ENCODE measurements at regions not wholly inside any gene's neighbourhood (a gene's known extent, or its start where the extent isn't known, plus 50 kb on each side); places are given as distances from the start of the nearest gene placed in this dataset.

DNA sequence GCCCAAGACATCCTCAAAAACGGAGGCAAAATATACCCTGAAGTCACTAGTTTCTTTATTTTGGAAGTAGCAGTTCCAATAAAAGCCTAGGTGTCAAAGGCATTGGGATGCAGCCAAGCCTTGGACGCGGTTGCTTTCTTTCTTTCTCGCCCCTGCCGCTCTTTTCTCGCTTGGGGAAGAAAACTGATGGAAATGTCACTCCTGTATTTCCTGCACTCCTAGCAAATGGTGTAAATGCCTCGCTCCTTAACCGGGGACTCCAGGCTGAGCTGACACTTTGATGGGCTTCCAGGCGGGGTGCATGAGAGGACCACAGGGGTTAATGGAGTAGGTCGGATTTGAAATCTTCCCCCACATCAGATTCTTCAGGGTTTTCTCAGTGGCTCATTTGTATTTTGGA lies 114.1 kb downstream of the FOXL1 start:
- Mint-ChIP-seq H3K4me1 (no peaks in the 10 kb centered on the region), H3K4me3 (no peak overlapping the region), H3K9me3 (no peaks in the 10 kb centered on the region), H3K27ac (no peak overlapping the region), H3K27me3 (peaks cover 15% of the 10 kb centered on the region)
- ATAC-seq (no peak), DNase-seq (no peak)

- DNase-seq (no peak), ATAC-seq (no peak)
- Mint-ChIP-seq H3K4me1 (no peaks in the 10 kb centered on the region), H3K4me3 (no peak overlapping the region), H3K27ac (no peak overlapping the region), H3K27me3 (peaks cover 15% of the 10 kb centered on the region), H3K9me3 (no peaks in the 10 kb centered on the region)
Observed at GRCh38 chr16:86693033-86693432, 114.7 kb downstream of the FOXL1 start.

DNA sequence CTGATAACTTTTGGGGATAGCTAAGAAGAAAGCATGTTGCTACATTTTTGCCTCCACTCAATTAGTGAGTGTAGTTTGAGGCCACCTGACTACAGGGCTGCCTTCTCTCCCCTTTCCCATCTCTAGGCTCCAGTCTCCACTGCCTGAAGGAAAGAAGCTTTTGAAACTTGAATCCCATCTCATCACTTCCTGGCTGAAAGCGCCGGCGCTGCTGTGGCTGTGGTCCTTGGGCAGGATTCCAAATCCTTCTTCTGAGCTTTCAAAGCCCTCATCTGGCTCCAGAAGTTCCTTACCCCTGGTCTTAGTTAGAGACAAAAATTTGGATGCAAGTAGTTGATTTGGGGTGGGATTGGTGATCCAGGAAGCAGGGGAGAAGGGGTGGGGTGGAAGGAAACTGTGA lies 119.4 kb downstream of the FOXL1 start:
- H3K9me3 Mint-ChIP-seq = no peaks in the 10 kb centered on the region
- no peaks in the 10 kb centered on the region for H3K4me1 Mint-ChIP-seq
- DNase-seq = no peak
- ATAC-seq = no peak
- no peak overlapping the region for H3K27ac Mint-ChIP-seq
- H3K4me3 Mint-ChIP-seq = no peak overlapping the region
- H3K27me3 Mint-ChIP-seq = peaks cover 15% of the 10 kb centered on the region

DNA sequence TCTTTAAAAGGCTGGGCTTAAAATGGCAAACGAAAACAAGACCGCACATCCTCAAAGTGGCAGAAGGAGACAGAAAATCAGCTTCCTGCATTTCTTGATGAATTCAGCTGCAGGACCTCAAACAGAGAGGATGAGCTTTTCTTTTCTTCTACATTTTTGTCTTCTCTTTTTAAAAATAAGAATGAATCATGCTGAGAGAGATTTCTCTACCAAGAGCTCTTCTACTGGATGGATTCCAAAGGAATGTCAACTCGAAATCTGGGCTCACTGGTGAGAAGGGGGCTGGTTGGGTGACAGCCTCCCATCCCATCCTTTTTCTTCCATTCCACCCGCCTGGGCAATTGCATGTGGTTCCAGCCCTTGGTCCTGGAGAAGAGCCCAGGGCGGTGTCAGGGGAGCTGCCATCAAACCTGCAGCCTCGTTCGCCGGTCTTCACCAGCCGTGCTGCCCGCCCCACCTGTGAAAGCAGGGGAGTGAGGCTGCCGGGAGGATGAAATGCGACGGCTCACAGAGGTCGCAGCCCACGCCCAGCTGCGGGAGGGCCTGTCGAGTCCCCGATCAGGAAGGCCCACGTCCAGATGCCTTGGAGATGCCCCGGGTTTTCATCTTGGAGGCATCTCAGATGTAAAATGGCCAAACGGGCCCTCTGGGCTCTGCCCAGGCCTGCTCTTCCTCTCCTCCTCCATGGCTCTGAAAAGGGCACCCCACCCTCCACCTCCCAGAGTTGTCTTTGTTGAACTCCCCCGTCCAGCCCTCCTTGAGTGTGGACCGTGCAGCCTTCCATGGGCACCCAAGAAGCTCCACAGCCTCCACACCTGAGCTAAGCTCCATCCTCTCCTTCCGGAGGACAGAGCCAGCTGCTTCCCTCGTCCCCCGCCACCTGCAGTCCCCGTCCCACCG lies 121.9 kb downstream of the FOXL1 start:
- Mint-ChIP-seq H3K27me3 (no peaks in the 10 kb centered on the region), H3K27ac (peak overlapping the region in 1 of 2 donors; percentile 96), H3K4me3 (no peak overlapping the region), H3K4me1 (no peaks in the 10 kb centered on the region), H3K9me3 (no peaks in the 10 kb centered on the region)
- ATAC-seq = no peak
- no peak for DNase-seq

GRCh38 chr16:86701286-86701975 lies 123.1 kb downstream of the FOXL1 start:
- ATAC-seq (no peak), DNase-seq (no peak)
- H3K4me3 Mint-ChIP-seq = no peak overlapping the region
- no peak overlapping the region for H3K27ac Mint-ChIP-seq
- H3K4me1 Mint-ChIP-seq = no peaks in the 10 kb centered on the region
- no peaks in the 10 kb centered on the region for H3K9me3 Mint-ChIP-seq
- H3K27me3 Mint-ChIP-seq = no peaks in the 10 kb centered on the region

DNA sequence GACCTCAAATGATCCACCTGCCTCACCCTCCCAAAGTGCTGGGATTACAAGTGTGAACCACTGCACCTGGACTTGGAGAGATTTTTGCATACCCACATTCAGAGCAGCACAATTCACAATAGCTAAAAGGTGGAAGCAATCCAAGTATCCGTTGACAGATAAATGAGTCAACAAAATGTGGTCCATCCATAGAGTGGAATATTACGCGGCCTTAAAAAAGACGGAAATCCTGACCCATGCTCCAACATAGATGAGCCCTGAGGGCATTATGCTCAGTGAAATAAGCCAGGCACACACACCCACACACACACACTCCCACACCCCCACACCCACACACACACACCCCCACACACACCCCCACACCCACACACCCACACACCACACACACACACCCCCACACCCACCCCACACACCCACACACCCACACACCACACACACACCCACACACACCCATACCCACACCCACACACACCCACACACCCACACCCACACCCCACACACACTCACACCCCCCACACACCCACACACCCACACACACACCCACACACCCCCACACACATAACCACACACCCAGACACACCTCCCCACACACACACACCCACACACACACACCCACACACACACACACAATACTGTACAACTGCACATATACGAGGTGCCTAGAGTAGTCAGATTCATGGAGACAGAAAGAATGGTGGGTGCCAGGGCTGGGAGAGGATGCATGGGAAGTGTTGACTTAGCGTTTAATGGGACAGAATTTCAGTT lies 124.7 kb downstream of the FOXL1 start:
- ATAC-seq (no peak), DNase-seq (no peak)
- no peaks in the 10 kb centered on the region for H3K4me1 Mint-ChIP-seq
- no peak overlapping the region for H3K4me3 Mint-ChIP-seq
- no peaks in the 10 kb centered on the region for H3K27me3 Mint-ChIP-seq
- no peak overlapping the region for H3K27ac Mint-ChIP-seq
- no peaks in the 10 kb centered on the region for H3K9me3 Mint-ChIP-seq

DNA sequence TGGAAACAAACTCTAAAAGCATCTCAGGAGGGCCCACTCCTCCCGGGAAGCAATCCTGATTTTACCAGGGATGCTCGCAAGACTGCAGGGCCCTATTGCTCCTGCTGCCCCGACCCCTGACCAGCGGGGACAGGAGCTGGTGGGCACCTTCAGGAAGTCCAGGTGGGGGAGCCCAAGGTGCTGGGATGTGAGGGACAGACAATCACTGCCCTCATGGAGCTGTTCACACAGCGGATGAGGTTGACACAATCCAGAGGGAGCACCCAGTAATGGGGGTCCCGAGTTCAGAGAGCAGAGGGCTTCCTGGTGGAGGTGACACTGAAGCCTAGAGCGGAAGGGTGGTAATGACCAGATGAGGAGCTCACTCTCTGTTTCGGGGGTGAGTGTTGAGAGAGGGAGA lies 126.2 kb downstream of the FOXL1 start:
- no peak for ATAC-seq
- H3K4me1 Mint-ChIP-seq = no peaks in the 10 kb centered on the region
- DNase-seq = no peak
- peak overlapping the region in 1 of 2 donors; percentile 49 for H3K27ac Mint-ChIP-seq
- peaks cover 6 to 9% of the 10 kb centered on the region in 2 donors for H3K9me3 Mint-ChIP-seq
- no peak overlapping the region for H3K4me3 Mint-ChIP-seq
- H3K27me3 Mint-ChIP-seq = no peaks in the 10 kb centered on the region

DNA sequence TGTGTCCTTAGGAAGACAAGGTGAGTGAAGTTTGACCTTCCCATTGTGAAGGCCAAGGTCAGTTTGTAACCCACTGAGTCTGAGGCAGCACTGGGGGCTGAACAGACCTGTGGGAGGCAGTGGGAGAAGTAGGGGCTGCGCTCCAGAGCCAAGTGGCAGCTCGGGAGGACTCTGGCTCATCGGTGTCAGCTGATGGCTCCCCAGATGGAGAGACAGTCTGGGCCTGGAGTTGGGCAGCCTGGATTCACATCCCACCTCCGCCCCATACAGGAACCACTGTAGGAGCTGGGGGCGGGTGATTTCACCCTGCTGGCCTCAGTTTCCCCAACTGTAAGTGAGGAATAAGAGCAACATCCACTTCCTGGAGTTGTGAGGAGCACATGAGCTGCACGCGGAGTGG lies 128.4 kb downstream of the FOXL1 start:
- no peaks in the 10 kb centered on the region for H3K27me3 Mint-ChIP-seq
- no peak overlapping the region for H3K4me3 Mint-ChIP-seq
- H3K4me1 Mint-ChIP-seq = no peaks in the 10 kb centered on the region
- DNase-seq (no peak), ATAC-seq (no peak)
- no peak overlapping the region for H3K27ac Mint-ChIP-seq
- H3K9me3 Mint-ChIP-seq = peaks cover 6 to 9% of the 10 kb centered on the region in 2 donors

DNA sequence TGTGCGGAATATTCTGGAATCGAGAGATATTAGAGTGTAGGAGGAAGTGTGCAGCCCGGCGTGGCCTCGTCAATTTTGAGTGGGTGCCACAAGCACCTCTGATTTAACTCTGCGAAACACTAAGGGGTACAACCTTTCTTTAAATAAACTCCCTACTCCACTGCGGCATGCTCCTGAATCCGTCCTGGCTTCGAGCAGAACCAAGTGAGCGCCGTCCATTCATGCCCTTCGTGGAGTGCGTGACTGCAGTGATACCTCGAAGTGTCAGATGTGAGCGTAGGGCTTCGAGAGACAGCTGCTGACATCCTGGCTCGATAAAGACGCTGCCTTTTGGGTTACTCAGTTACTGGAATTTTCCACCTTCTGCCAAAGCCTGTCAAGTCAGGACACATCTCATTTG lies 128.8 kb downstream of the FOXL1 start:
- H3K27ac Mint-ChIP-seq = no peak overlapping the region
- H3K9me3 Mint-ChIP-seq = peaks cover 6 to 9% of the 10 kb centered on the region in 2 donors
- DNase-seq (no peak), ATAC-seq (no peak)
- no peak overlapping the region for H3K4me3 Mint-ChIP-seq
- H3K27me3 Mint-ChIP-seq = no peaks in the 10 kb centered on the region
- no peaks in the 10 kb centered on the region for H3K4me1 Mint-ChIP-seq

DNA sequence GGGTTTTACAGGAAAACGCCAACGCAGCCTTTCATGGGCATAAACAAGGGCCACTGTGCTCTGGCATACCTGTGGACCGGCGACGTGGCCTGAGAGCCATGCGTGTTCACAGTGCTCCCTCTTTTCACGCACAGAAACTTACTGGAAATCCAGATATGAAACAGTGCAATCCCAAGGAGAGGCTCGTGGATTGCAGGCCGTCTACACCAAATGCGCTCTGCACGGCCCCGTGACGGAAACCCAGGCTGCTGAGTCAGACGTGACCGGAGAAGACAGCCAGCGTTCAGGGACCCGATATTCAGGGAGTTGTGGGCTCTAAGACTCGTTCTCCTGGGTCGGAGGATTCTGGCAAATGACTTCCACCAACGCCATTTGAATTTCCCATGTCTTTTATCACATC lies 129.2 kb downstream of the FOXL1 start:
- no peak overlapping the region for H3K4me3 Mint-ChIP-seq
- DNase-seq (no peak), ATAC-seq (no peak)
- H3K4me1 Mint-ChIP-seq = no peaks in the 10 kb centered on the region
- no peaks in the 10 kb centered on the region for H3K27me3 Mint-ChIP-seq
- H3K27ac Mint-ChIP-seq = no peak overlapping the region
- H3K9me3 Mint-ChIP-seq = peaks cover 6 to 9% of the 10 kb centered on the region in 2 donors

DNA sequence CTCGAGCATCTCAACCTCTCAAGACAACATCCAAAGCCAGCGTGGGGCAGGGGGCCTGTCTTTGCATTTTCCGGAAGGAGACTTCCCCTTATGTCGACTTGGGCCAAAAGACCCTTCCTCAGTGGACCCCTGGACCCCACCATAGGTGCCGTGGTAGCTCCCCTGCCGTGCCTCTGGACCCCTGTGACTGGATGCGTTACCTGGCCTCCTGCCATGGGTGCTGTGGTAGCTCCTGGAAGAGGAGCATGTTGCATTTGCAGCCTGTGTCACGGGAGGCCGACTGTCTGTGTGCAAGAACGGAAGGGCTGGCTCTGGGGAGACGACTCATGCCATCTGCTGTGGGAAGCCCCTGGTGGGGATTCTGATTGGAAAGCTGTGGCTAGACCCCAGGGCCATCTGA lies 130.1 kb downstream of the FOXL1 start:
- Mint-ChIP-seq H3K4me3 (no peak overlapping the region), H3K27ac (no peak overlapping the region), H3K9me3 (peaks cover 6 to 9% of the 10 kb centered on the region in 2 donors), H3K4me1 (no peaks in the 10 kb centered on the region), H3K27me3 (no peaks in the 10 kb centered on the region)
- no peak for DNase-seq
- ATAC-seq = no peak

DNA sequence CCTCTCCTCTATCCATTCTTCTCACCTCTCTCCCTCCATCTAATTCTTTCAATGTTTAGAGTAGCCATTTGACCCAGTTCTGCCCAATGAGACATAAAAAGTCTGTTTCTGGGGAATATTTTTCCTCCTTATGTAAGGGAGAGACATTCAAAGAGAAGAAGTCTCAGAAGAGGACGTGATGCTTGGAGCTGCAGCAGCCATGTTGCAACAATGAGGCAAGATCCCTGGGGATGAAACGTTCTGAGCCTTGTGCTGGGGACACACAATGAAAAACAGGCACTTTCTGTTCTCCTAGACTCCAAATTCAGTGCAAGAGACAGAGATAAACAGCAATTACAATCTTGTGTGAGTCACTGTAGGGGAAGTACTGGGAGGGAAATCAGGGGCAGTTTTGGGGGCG lies 130.8 kb downstream of the FOXL1 start:
- DNase-seq (no peak), ATAC-seq (no peak)
- no peaks in the 10 kb centered on the region for H3K27me3 Mint-ChIP-seq
- no peak overlapping the region for H3K4me3 Mint-ChIP-seq
- H3K4me1 Mint-ChIP-seq = no peaks in the 10 kb centered on the region
- H3K9me3 Mint-ChIP-seq = peaks cover 6 to 9% of the 10 kb centered on the region in 2 donors
- H3K27ac Mint-ChIP-seq = no peak overlapping the region

DNA sequence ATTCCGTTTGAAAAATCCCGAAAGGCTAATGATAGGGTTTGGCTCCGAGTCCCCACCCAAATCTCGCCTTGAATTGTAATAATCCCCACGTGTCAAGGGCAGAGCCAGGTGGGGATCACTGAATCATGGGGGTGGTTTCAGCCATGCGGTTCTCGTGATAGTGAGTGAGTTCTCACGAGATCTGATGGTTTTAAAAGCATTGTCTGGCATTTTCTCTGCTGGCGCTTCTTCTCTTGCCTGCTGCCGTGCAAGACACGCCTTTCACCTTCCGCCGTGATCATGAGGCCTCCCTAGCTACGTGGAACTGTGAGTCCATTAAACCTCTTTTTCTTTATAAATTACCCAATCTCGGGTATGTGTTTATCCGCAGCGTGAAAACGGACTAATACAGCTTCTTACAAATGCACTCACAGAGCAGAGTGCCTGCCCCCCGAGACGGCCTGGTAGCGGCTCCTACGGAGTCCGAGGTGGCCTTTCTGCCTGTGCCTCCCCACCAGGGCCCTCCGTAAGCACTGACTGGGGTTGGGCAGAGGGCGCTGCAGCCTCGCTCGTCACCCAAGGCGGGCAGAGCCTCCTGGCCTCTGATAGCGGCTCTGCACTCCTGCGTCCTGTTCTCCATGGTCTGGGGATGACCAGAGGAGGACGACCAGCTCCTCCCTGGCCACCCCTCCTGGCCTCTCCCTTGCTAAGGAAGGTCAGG lies 131.7 kb downstream of the FOXL1 start:
- no peak for ATAC-seq
- no peaks in the 10 kb centered on the region for H3K27me3 Mint-ChIP-seq
- H3K4me3 Mint-ChIP-seq = no peak overlapping the region
- H3K4me1 Mint-ChIP-seq = no peaks in the 10 kb centered on the region
- no peak overlapping the region for H3K27ac Mint-ChIP-seq
- DNase-seq = no peak
- peaks cover 6 to 9% of the 10 kb centered on the region in 2 donors for H3K9me3 Mint-ChIP-seq

DNA sequence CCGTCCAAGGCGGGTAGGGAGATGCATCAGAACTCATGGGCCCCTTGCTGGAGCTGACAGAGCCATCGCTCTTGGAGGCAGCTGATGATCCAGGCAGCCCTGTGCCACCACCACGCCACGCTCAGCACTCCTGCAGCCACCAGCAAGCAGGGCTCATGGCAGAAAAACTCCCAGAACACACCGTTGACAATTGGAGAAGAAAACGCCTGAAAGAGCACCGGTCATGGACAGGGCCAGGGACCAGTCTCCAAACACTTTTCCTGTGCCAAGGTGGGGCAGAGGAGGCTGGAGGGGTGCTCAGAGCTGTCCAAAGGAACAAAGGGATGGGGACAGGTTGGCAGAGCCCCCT lies 132.2 kb downstream of the FOXL1 start:
- Mint-ChIP-seq H3K27me3 (no peaks in the 10 kb centered on the region), H3K27ac (no peak overlapping the region), H3K4me1 (no peaks in the 10 kb centered on the region), H3K9me3 (peaks cover 6 to 9% of the 10 kb centered on the region in 2 donors), H3K4me3 (no peak overlapping the region)
- ATAC-seq = no peak
- no peak for DNase-seq

DNA sequence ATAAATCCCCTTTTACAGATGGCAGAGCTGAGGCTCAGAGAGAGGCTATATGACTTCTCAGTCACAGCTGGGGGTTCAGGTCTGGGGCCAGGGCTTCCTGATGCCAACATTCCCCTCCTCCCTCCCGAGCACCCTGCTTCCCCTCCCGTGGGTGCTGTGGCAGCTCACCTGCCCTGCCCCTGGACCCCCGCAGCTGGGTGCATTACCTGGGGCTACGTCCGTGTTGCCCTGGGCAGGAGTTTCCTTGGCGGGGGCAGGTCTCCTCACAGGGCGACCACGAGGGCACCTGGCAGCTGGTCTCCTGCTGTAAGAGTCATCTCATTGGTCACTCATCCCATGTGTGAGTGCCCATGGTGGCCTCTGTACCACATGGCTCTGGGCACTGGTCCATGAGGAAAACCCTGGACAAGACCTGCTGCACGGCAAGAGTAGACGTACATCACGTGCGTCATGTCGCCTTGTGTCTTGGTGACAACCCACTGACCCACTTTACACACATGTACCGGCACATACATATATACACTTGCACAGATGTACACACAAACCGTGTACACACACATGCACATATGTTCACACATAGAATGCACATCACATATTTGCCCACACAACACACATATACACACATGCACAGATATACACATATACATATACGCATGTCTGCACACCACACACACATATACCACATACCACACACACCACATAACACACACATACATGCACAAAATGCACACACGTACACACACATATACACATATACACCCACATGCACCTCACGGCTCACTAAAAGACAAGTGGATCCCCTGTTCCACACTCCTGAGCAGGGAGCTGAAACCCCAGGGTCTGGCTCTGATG lies 134.0 kb downstream of the FOXL1 start:
- peaks cover 6 to 9% of the 10 kb centered on the region in 2 donors for H3K9me3 Mint-ChIP-seq
- H3K27me3 Mint-ChIP-seq = peaks cover 3% of the 10 kb centered on the region
- DNase-seq (no peak), ATAC-seq (no peak)
- no peak overlapping the region for H3K4me3 Mint-ChIP-seq
- no peaks in the 10 kb centered on the region for H3K4me1 Mint-ChIP-seq
- no peak overlapping the region for H3K27ac Mint-ChIP-seq
